ENCODE measurements at regions not wholly inside any gene's neighbourhood (a gene's known extent, or its start where the extent isn't known, plus 50 kb on each side); places are given as distances from the start of the nearest gene placed in this dataset.

DNA sequence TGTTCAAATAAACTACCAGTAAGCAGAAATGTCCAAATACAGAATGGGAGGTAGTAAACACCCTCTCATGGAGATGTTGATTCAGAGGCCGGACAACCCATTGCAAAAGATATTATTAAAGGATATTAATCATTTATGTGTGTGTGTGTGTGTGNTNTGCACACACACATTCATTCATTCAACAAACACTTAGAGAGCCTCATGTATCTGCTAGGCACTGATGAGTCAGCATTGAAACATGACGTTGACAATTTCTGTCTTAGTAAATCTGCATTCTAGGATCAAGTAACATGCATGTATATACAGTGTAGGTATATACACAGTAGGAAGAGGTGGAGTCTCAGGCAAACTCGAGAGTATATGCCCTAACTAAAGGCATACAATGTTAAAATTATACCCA, 187.0 kb downstream of the ZNF365 start:
- no TSS peak for BruUV-seq (replicated peaks)
- H3K4me3 ChIP-seq (replicated peaks in 1 of 3; ENCODE audit: insufficient read depth in 1 of 3, low read depth in 1 of 3, low read length in 3 of 3) = no peak overlapping the region
- no peaks in the 10 kb centered on the region for H3K9me3 ChIP-seq (replicated peaks; ENCODE audit: control insufficient read depth, insufficient read depth, low read length)
- intact Hi-C loops (cut with micrococcal nuclease) (no loop called here), dilution Hi-C loops (cut with MboI; ENCODE audit: extremely low pct_ligation_motif_present, low sequenced_read_pairs) (no loop called here)
- H3K4me2 ChIP-seq (ENCODE audit: insufficient read depth, low read length) = no peak overlapping the region
- H2AFZ ChIP-seq (ENCODE audit: low read depth, low read length) = no peak overlapping the region
- FAIRE-seq = no peak
- DNase-seq (ENCODE audit: low read depth, low spot score) = no peak
- ChIA-PET POLR2A (no interaction called here), CTCF (no interaction called here)
- no peaks in the 10 kb centered on the region for H4K20me1 ChIP-seq (replicated peaks; ENCODE audit: control insufficient read depth, extremely low read depth, insufficient read depth, low read length)
- no peaks in the 10 kb centered on the region for H3K27me3 ChIP-seq (ENCODE audit: control insufficient read depth in 2 of 2, insufficient read depth in 2 of 2, low read length in 2 of 2)
- H3K27ac ChIP-seq (ENCODE audit: insufficient read depth, low read depth, low read length) = no peak overlapping the region
- no peak overlapping the region for H3K9ac ChIP-seq (replicated peaks; ENCODE audit: extremely low read depth, insufficient read depth, low read length)
- no peaks in the 10 kb centered on the region for H3K9me1 ChIP-seq (replicated peaks; ENCODE audit: control insufficient read depth, extremely low read depth, insufficient read depth, low read length)
- no peaks in the 10 kb centered on the region for H3K36me3 ChIP-seq (ENCODE audit: control insufficient read depth in 2 of 2, extremely low read depth in 1 of 2, insufficient read depth in 2 of 2, low read length in 2 of 2)
- no peaks in the 10 kb centered on the region for H3K4me1 ChIP-seq (ENCODE audit: control insufficient read depth, extremely low read depth, insufficient read depth, low read length)
- TF ChIP-seq, protein P1, sequence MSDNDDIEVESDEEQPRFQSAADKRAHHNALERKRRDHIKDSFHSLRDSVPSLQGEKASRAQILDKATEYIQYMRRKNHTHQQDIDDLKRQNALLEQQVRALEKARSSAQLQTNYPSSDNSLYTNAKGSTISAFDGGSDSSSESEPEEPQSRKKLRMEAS (IDR thresholded peaks at IDR 0.05; ENCODE audit: insufficient read depth, insufficient read length) = no peak
- TF ChIP-seq FOS (IDR thresholded peaks at IDR 0.05; ENCODE audit: borderline replicate concordance, insufficient read depth, low read length) (no peak), MYC (IDR thresholded peaks at IDR 0.05; ENCODE audit: low read depth, low read length) (no peak), JUN (IDR thresholded peaks at IDR 0.05; ENCODE audit: borderline replicate concordance, insufficient read depth, insufficient read length, low read depth) (no peak)
- H3K79me2 ChIP-seq (ENCODE audit: control insufficient read depth, insufficient read depth, low read length) = no peaks in the 10 kb centered on the region

DNA sequence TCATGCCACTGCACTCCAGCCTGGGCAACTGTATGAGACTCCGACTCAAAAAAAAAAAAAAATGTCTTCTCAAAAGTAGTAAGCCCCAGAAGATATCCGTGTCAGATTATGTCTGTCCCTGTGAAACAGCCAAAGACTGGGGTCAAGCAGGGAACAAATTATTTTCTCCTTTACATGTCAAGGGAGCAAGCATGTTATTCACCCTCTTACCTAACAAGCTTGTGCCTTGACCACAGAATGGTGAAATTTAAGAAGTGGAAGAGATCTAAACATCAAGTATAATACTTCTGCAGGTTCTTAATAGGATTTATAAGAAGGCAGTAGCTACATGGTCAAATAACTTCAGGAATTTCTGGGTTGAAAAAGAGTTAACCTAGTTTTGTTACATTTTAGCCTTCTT, 187.9 kb downstream of the ZNF365 start:
- ChIA-PET CTCF (interaction anchor here (1.0 kb wide), 1 partner anchor 48 kb away, joined by 3 read pairs; no protein-coding TSS in a partner anchor), POLR2A (no interaction called here)
- H2AFZ ChIP-seq (ENCODE audit: low read depth, low read length) = no peak overlapping the region
- H3K27me3 ChIP-seq (ENCODE audit: control insufficient read depth in 2 of 2, insufficient read depth in 2 of 2, low read length in 2 of 2) = peaks cover 0 to 2% of the 10 kb centered on the region in 2 experiments
- H3K9me1 ChIP-seq (replicated peaks; ENCODE audit: control insufficient read depth, extremely low read depth, insufficient read depth, low read length) = no peaks in the 10 kb centered on the region
- intact Hi-C loops (cut with micrococcal nuclease) (no loop called here), dilution Hi-C loops (cut with MboI; ENCODE audit: extremely low pct_ligation_motif_present, low sequenced_read_pairs) (no loop called here)
- H3K79me2 ChIP-seq (ENCODE audit: control insufficient read depth, insufficient read depth, low read length) = no peaks in the 10 kb centered on the region
- H3K27ac ChIP-seq (ENCODE audit: insufficient read depth, low read depth, low read length) = no peak overlapping the region
- no peaks in the 10 kb centered on the region for H3K36me3 ChIP-seq (ENCODE audit: control insufficient read depth in 2 of 2, extremely low read depth in 1 of 2, insufficient read depth in 2 of 2, low read length in 2 of 2)
- no peaks in the 10 kb centered on the region for H3K9me3 ChIP-seq (replicated peaks; ENCODE audit: control insufficient read depth, insufficient read depth, low read length)
- FAIRE-seq (no peak), DNase-seq (ENCODE audit: low read depth, low spot score) (no peak)
- no peak overlapping the region for H3K9ac ChIP-seq (replicated peaks; ENCODE audit: extremely low read depth, insufficient read depth, low read length)
- H4K20me1 ChIP-seq (replicated peaks; ENCODE audit: control insufficient read depth, extremely low read depth, insufficient read depth, low read length) = no peaks in the 10 kb centered on the region
- no peak overlapping the region for H3K4me2 ChIP-seq (ENCODE audit: insufficient read depth, low read length)
- BruUV-seq (replicated peaks) = no TSS peak
- H3K4me3 ChIP-seq (replicated peaks in 1 of 3; ENCODE audit: insufficient read depth in 1 of 3, low read depth in 1 of 3, low read length in 3 of 3) = no peak overlapping the region
- H3K4me1 ChIP-seq (ENCODE audit: control insufficient read depth, extremely low read depth, insufficient read depth, low read length) = no peaks in the 10 kb centered on the region
- TF ChIP-seq GATA2 (IDR thresholded peaks at IDR 0.05; ENCODE audit: insufficient read depth, insufficient read length, low read depth, low read length) (no peak), MYC (IDR thresholded peaks at IDR 0.05; ENCODE audit: low read depth, low read length) (no peak), FOS (IDR thresholded peaks at IDR 0.05; ENCODE audit: borderline replicate concordance, insufficient read depth, low read length) (no peak), POLR2A (IDR thresholded peaks at IDR 0.05; ENCODE audit: low read depth, low read length) (no peak), POLR2AphosphoS5 (IDR thresholded peaks at IDR 0.05; ENCODE audit: insufficient read depth, low read depth, low read length) (no peak), EZH2 (IDR thresholded peaks at IDR 0.05; ENCODE audit: borderline replicate concordance, low read depth, low read length, severe bottlenecking) (no peak), JUN (IDR thresholded peaks at IDR 0.05; ENCODE audit: borderline replicate concordance, insufficient read depth, insufficient read length, low read depth) (no peak)
- TF ChIP-seq, protein P1 (IDR thresholded peaks at IDR 0.05; ENCODE audit: insufficient read depth, insufficient read length) = no peak
- TF ChIP-seq, protein P2, sequence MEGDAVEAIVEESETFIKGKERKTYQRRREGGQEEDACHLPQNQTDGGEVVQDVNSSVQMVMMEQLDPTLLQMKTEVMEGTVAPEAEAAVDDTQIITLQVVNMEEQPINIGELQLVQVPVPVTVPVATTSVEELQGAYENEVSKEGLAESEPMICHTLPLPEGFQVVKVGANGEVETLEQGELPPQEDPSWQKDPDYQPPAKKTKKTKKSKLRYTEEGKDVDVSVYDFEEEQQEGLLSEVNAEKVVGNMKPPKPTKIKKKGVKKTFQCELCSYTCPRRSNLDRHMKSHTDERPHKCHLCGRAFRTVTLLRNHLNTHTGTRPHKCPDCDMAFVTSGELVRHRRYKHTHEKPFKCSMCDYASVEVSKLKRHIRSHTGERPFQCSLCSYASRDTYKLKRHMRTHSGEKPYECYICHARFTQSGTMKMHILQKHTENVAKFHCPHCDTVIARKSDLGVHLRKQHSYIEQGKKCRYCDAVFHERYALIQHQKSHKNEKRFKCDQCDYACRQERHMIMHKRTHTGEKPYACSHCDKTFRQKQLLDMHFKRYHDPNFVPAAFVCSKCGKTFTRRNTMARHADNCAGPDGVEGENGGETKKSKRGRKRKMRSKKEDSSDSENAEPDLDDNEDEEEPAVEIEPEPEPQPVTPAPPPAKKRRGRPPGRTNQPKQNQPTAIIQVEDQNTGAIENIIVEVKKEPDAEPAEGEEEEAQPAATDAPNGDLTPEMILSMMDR (IDR thresholded peaks at IDR 0.05; ENCODE audit: extremely low read depth in 1 of 2, insufficient read depth in 1 of 2, low read depth in 1 of 2, low read length in 2 of 2) = no peak
